DMS 273 (cell line): ENCODE measurements at regions not wholly inside any gene's neighbourhood (a gene's known extent, or its start where the extent isn't known, plus 50 kb on each side); places are given as distances from the start of the nearest gene placed in this dataset.
A peak's percentile ranks its signal among the peaks of the same experiment; 100 is the strongest.
"Not testable (repeated sequence)": the region's sequence is repeated elsewhere in the genome, so short reads cannot be mapped to it uniquely, and the experiment has no call there.

Source experiments
- DNase-seq: peaks from one replicate; lab custom pipeline; 2025; ENCODE audit not compliant: unreplicated experiment; lab: John Stamatoyannopoulos, UW

DNA sequence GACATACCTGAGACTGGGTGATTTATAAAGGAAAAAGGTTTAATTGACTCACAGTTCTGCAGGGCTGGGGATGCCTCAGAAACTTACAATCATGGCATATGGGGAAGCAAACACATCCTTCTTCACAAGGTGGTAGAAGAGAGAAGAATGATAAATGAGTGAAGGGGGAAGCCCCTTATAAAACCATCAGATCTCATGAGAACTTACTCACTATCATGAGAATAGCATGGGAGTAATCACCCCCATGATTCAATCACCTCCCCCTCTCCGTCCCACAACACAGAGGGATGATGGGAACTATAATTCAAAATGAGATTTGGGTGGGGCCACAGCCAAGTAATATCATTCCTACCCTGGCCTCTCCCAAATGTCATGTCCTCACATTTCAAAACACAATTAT is 1206.0 kb upstream of the CELF4 start:
- not testable (repeated sequence) for DNase-seq

DNA sequence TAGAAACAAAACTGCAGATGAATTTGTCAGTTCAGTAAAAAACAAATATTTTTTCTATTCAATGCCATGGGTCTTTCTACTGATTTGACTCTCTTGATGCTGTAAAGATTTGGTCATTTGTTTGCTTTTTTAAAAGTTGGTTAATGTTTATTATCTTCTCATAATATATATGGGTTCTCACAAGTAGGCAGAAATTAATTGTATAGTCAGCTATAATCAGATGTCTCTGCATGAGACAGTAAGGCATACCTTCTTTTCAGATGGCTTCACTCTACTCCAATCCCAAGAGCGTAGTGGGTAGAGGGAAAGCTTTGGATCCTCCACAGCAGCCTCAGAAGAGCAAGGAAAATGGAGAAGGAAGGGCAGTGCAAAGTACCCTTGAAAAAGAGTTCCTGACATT is 1202.9 kb upstream of the CELF4 start:
- no peak for DNase-seq

DNA sequence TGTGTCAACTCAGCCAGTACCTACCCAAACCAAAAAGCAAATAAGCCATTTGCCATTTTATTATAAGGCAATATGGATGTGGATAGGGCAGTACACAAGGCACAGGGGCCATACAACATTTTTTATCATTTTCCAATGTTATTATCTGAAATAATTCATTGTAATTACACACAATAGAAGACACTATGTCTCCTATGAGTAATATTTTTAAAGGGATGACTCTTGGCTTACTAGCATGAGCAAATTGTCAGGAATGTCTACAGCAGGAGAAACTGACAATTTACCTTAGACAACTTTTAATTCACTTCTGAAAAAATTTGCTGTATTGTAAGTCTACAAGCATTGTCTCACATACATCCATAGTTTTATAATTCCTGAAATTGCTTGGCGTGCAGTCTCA is 1193.9 kb upstream of the CELF4 start:
- DNase-seq, result no peak

DNA sequence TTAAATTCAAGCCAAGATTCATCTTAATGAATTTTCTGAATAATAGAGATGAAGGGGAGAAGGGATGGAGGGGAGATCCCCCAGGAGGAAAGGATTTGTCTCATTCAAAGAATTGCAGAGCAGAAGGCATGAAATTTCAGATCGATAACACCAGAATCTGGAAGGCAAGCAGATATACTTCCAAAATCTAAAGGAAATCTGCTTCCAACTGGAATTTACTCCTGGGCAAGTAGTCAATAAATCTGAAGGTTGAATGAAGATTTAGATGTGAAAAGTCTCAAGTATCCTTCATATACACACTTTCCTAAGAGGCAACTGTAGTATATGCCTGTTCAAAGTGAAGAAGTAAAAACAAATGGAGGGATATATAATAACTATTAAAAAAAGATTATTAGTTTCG is 1190.8 kb upstream of the CELF4 start:
- DNase-seq, result no peak

DNA sequence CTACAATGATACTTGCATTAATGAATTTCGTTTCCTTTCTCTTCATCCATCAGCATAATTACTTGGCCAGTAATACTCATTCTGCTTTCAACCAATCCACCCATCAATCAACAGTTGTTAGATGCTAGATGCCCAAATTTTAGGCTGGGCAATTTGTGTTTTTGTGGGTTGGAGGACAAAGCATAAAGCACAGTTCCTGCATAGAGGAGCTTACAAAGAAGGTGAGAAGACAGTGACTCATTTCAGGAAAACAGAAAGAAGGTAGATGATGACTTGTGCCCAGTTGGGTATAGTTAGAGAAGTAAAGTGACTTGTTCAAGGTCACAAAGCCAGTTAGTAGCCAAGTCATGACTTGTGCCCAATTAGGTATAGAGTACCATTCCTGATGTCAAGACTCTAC is 1186.8 kb upstream of the CELF4 start:
- no peak for DNase-seq

DNA sequence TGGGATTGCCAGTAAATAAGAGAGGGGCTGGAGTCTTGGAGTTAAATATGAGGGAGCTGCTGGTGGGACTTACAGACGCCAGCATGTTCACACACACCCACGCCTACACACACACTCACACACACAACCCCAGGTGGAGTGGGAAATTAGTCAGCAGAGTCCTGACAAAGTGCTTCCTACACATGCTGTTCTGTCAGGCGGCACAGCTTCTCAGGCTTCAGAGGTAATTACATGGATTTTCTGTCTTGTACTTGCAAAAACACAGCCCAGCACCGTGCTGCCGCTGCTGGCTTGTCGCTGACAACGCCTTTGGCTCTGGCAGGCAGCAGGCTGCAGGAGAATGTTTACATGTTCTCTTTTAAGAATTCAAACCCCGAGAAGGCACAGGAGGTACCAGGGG is 1186.3 kb upstream of the CELF4 start:
- DNase-seq, result no peak

DNA sequence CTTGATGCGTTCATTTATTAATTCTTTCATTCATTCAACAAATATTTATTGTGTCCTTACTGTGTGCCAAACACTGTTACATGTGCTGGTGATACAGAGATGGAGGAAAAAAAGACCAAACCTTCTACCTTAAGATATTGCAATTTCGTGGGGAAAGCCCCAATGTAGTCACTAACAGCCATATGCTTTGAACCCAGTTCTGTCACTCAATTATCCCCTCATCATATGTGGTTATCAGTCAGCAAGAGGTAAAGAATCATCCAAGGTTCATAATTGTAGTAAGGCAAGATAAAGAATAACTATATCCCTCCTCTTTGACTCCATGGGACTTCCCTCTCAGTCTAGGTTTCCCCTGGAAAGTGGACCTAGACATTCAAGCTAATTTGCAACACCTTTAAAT is 1185.6 kb upstream of the CELF4 start:
- DNase-seq, result no peak

DNA sequence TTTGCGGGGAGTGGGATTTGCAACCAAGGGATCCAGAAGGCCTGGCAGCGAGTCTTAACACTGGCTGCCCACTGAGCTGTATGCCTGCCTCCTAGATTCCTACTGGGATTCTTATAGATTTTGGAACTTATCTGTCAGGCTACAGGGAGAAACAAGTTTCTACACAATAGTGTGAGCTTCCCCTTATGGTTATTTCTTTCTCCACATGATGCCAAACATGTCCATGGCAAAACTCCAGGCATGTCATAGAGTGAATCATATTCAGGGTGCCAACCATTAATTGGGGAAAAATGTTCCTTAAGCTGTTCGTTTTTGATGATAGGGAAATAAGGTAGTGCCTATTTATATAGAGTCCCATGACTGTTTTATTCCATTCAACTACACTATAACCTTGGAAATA is 1185.2 kb upstream of the CELF4 start:
- DNase-seq, result no peak

DNA sequence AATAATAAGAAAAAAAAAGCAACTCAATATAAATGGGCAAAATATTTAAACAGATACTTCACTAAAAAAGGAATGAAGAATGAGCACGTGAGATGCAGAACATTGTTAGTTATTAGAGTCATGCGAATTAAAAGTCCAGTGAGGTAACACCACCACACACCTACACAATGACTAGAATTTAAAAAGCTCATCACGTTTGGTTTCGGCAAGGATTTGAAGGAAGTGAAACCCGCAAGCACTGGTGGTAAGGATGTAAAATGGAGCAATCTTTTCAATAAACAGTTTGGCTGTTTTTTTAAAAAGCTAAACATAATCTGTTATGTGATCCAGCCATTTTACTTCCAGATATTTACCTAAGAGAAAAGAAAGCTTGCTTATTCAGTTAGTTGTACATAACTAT is 1181.6 kb upstream of the CELF4 start:
- no peak for DNase-seq

DNA sequence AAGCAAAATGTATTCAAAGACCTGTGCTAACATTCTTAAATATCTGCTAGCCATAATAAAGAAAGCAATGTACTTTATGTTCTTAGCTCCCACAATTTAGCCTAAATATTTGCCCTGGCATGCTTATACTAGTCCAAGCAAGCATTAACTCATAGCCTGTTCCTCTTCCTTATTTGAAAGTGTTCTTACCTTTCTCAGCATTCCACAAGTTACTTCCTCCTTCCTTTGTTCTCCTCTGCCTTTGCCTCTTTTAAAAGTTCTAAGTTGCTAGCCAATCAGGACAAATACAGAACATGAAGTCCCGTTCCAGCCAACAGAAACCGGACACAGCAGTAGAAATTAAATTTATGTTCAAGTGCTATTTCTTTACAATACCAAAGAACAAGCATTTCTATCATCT is 1154.6 kb upstream of the CELF4 start:
- not testable (repeated sequence) for DNase-seq

DNA sequence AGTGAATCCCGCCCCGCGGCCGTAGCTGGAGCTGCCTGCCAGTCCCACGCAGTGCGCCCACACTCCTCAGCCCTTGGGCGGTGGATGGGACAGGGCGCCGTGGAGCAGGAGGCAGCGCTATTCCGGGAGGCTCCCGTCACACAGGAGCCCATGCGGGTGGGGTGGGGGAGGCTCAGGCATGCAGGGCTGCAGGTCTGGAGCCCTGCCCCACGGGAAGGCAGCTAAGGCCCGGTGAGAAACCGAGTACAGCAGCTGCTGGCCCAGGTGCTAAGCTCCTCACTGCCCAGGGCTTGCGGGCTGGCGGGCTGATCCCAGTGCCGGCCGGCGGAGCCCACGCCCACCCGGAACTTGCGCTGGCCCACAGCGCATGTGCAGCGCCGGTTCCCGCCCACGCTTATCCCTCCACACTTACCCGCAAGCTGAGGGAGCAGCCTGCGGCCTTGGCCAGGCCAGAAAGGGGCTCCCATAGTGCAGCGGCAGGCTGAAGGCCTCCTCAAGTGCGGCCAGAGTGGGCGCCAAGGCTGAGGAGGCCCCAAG is 1152.8 kb upstream of the CELF4 start:
- no peak for DNase-seq

DNA sequence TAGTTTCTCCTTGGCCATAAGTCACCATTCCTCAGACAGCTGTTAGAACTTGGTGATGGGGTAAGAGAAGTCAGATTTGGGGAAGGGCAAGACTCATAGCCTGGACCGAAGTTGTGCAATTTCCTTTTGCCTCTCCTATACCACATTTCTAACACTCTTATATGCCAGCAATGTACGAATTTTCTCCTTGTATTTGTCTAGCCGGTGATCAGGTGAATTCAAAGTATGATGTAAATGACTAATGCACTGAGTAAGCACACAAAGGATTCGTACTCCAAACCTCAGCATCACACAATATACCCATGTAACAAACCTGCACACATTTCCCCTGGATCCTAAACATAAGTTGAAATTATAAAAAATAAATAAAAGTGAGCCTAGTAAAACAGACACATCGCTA is 1143.5 kb upstream of the CELF4 start:
- DNase-seq, result no peak

DNA sequence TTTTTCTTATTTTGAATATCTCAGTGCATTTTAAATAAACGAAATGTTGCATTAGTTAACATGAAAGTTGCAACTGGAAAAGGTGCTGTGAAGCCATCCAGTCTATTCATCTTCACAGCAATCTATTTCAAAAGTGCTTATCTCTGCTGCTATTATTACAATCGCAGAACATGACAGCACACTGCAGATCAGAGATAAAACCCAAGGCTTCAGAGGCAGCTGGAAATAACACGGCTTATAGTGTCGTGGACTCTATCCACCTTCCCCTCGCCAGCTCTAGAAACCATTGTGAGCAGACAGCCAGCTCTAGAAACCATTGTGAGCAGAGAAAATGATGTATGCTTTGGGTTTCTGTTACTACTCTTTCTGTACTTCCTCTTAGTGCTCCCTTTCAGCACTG is 1140.8 kb upstream of the CELF4 start:
- DNase-seq, result no peak

DNA sequence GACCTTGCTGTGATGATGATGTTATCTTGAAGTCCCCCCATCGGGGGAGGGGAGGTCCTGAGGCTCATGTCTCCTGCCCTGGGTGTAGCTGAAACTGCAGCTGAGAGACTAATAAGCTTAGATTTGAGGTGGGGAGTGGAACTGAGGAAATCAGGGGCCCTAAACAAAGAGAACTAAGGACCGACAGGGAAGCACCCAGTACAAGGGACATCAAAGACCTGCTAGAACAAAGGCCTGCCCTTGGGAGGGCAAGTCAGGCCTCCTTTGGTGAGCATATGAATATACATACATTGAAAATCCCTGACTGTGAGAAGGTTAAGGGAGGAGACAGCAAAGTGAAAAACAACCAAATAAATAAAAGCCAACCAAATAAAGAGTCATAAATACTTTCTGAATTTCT is 1132.5 kb upstream of the CELF4 start:
- DNase-seq, result no peak

DNA sequence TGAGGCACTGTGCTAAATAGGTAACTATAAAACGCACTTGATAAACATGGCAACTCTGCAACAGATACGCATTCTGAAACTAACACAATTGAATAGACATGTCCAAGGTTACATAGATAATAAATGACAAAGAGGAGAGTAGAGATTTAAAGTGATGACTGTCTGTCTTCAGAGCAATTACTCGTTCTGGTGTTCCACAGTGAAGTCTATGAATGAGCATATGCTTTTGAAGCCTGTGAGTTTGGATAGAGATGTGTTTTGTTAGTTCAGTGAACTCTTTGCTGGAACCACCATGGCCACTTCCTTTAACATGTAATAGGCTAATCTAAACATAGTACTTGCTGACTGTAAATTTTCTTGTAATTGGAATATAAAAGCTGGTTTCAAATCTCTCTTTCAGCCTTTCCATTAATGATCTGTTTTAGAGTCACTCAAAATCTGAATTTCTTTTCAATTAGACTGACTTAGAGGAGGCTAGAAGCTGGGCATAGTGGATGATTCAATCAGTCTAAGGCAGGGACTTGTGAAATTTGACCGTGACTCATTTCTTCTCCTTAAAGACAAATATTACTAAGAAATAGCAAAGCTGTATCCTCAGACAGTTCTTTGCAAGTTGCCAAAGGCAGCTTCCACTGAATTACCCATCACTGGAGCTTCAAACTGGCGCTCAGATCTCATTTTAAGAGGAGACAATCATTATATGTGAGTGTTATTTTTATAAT is 1130.1 kb upstream of the CELF4 start:
- DNase-seq, result no peak

DNA sequence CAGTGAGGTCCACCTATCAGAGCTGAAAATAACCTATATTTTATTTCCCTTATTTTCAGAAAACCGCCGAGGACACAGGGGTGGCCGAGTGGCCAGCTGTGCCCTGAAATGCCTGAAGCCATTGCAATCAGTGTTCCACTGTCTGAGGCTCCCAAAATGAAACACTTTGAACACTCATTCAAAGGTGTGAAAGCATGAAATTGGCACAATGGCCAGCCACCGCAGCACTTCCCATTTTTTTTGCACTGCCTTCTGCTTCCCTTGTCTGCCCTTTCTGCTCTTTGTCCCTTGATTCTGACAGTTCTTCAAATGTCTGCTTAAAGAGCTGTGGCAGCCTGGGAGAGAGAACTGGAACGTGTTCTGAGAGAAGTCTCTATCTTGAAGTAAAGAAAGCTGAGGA is 1127.5 kb upstream of the CELF4 start:
- no peak for DNase-seq

DNA sequence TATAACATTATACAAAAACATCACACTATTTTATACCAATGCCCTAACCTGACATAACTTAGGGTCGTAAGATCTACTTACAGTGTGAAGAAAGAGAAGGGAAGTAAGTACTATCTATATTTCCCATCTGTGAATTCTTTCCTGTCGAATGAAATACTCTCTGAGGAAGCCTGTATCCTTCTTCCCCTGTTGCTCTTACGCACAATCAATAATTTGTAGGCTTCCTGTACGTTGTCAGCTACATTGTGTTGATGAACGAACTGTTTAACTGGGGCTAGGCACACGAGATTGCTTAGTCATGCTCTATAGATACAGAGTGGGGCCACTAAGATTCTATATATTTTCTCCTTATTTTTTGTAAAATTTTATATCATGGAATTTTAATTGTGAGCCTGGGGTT is 1125.0 kb upstream of the CELF4 start:
- DNase-seq, result no peak

DNA sequence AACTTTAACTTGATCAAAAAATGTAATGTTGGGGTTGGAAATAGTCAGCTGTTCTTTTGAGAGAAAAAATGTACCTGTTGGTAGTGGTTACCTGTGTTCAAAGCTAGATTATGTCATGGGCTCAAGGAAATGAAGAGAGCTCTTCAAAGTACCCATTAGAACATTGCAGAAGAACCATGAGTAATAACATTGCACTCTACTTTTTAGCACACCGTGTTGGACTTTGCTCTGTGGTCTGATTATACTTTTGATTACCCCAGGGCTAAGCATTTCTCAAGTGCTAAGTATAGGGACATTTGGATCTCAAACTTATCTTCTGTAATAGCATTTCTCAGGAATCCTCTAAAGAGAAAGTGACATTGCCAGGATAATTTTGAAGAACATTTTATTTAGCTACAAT is 1122.8 kb upstream of the CELF4 start:
- DNase-seq, result no peak

DNA sequence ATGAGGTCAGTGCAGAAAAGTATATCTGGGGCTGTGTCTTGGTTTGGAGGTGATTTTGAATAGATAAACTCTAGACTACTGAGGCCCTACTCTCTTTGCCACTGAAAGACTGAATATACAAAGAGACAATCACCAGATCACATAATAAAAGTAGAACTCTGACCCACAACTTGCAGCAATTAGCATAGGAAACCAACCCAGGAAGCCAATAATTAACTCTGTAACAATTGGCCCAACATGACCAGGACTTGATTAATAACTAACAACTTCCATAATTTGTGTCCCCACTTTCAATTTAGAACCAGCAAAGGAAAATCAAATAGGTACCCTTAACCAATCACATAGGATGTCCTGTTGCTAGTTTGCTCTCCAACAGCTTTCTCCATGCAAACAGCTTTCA is 1104.9 kb upstream of the CELF4 start:
- no peak for DNase-seq

DNA sequence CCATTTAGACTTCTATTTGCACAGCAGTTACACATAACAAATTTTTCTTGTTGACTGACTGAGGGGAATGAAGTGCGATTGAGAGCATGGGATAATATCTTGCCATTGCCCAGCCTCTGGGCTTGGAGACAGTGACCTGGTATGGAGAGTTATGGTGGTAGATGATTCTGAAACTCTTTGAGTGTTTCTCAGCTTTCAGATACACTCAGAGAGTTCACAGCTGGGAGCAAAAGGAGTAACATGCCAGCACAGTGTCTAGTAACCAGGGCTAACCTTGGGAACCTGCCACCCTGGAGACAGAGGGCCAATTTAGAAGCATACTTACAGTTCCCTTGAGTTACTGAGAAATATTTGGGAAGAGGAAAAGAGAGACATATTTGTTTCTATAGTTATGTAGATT is 1099.3 kb upstream of the CELF4 start:
- no peak for DNase-seq

DNA sequence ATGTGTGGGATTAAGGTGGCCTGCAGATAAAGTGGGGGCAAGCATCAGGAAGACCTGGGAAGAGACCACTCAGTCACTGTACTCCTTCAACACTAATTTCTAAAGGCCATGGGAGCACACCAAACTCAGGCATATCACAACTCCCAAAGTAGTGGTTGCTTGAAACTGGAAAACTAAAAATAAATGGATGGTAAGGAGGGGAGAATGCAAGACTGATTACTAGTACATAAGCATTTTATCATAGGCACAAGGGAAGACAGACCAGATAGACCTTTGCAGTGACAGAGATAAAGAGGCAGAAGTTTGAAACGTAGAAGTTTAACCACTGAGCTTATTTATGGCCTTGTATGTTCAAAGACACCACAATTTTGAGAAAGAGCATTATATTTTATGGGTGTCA is 1098.1 kb upstream of the CELF4 start:
- DNase-seq, result no peak

DNA sequence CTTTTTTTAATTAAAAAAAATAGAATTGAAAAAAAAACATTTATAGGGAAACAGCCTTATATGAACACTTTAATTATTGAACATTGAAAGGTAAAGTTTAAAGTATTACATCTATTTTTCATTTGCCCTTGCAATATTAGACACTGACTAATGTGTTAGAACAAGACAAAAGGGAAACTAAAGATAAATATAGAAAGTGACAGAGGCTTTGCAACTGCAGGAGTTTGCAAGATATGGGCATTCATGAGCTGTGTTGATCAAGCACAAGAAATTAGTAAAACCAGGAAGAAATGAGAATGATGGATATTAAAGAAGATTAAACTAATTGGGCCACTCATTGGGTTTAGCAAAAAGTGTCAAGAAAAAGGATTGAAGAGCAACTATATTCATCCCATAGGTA is 1097.7 kb upstream of the CELF4 start:
- no peak for DNase-seq

DNA sequence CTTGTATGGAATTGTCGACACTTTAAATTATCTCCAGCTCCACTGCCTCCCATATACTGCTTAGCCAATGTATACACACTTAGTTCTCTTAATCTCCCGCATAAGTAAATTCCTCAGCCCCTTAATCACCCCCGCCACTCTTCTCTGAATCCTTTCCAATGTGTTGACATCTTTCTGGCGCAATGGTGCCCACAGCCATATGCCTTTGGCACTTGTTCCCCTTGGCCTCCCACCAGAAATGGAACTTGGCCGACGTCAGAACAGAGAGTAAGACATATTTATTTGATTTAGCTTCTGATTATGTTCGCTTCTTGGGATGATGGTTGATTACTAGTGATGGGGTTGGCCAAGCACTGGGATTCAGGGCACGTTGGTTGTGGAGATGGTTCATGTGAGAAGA is 1089.3 kb upstream of the CELF4 start:
- peak; percentile 11 for DNase-seq
